ENCODE measurements at regions not wholly inside any gene's neighbourhood (a gene's known extent, or its start where the extent isn't known, plus 50 kb on each side); places are given as distances from the start of the nearest gene placed in this dataset.
"Not testable (repeated sequence)": the region's sequence is repeated elsewhere in the genome, so short reads cannot be mapped to it uniquely, and the experiment has no call there.

- Histone ChIP-seq H3K27ac (ENCODE audit: low read depth, low read length, poor library complexity, severe bottlenecking) (no peak overlapping the region), H3F3A (ENCODE audit: insufficient read depth, low read length) (no peaks in the 10 kb centered on the region), H2AFZ (ENCODE audit: low read length) (no peak overlapping the region), H3K27me3 (ENCODE audit: insufficient read depth, low read length) (no peaks in the 10 kb centered on the region), H3K4me3 (ENCODE audit: low read depth, low read length, poor library complexity, severe bottlenecking) (no peak overlapping the region), H3K9ac (ENCODE audit: low read length) (no peak overlapping the region), H3K36me3 (ENCODE audit: insufficient read depth, low read length) (no peaks in the 10 kb centered on the region), H4K20me1 (ENCODE audit: insufficient read depth, low read length) (no peaks in the 10 kb centered on the region), H3K79me2 (ENCODE audit: insufficient read depth, low read length) (no peaks in the 10 kb centered on the region), H3K4me1 (ENCODE audit: insufficient read depth, low read length, severe bottlenecking) (no peaks in the 10 kb centered on the region), H3K9me2 (ENCODE audit: low read depth, low read length) (no peaks in the 10 kb centered on the region), H3K4me2 (ENCODE audit: low read length) (no peak overlapping the region), H3K9me3 (ENCODE audit: low read length) (no peaks in the 10 kb centered on the region)
- no peak for TF ChIP-seq EZH2 (IDR thresholded peaks at IDR 0.05; ENCODE audit: borderline replicate concordance, low read length)
- TF ChIP-seq, protein P1, sequence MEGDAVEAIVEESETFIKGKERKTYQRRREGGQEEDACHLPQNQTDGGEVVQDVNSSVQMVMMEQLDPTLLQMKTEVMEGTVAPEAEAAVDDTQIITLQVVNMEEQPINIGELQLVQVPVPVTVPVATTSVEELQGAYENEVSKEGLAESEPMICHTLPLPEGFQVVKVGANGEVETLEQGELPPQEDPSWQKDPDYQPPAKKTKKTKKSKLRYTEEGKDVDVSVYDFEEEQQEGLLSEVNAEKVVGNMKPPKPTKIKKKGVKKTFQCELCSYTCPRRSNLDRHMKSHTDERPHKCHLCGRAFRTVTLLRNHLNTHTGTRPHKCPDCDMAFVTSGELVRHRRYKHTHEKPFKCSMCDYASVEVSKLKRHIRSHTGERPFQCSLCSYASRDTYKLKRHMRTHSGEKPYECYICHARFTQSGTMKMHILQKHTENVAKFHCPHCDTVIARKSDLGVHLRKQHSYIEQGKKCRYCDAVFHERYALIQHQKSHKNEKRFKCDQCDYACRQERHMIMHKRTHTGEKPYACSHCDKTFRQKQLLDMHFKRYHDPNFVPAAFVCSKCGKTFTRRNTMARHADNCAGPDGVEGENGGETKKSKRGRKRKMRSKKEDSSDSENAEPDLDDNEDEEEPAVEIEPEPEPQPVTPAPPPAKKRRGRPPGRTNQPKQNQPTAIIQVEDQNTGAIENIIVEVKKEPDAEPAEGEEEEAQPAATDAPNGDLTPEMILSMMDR (IDR thresholded peaks at IDR 0.05; ENCODE audit: low read length), result no peak
Measured at GRCh38 chr2:150060341-150060740, 427.1 kb downstream of the RND3 start.

DNA sequence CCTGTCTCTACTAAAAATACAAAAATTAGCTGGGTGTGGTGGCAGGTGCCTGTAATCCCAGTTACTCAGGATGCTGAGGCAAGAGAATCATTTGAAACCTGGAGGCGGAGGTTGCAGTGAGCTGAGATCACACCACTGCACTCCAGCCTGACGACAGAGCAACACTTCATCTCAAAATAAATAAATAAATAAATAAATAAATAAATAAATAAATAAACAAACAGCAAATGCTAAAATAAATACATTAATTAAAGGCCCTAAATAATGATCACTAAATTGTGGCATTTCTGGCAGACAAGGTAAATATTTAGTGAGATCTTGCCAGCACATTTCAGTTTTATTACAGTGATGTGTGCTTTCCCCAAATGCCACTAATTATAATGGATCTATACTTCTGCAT is 427.8 kb downstream of the RND3 start:
- not testable (repeated sequence) for H3K27me3 ChIP-seq (ENCODE audit: insufficient read depth, low read length); H4K20me1 ChIP-seq (ENCODE audit: insufficient read depth, low read length); H3K4me3 ChIP-seq (ENCODE audit: low read depth, low read length, poor library complexity, severe bottlenecking); H3F3A ChIP-seq (ENCODE audit: insufficient read depth, low read length); H3K4me2 ChIP-seq (ENCODE audit: low read length); H3K4me1 ChIP-seq (ENCODE audit: insufficient read depth, low read length, severe bottlenecking); H3K27ac ChIP-seq (ENCODE audit: low read depth, low read length, poor library complexity, severe bottlenecking); H3K9me3 ChIP-seq (ENCODE audit: low read length); H3K36me3 ChIP-seq (ENCODE audit: insufficient read depth, low read length); H3K79me2 ChIP-seq (ENCODE audit: insufficient read depth, low read length); H3K9me2 ChIP-seq (ENCODE audit: low read depth, low read length); H3K9ac ChIP-seq (ENCODE audit: low read length); H2AFZ ChIP-seq (ENCODE audit: low read length)

DNA sequence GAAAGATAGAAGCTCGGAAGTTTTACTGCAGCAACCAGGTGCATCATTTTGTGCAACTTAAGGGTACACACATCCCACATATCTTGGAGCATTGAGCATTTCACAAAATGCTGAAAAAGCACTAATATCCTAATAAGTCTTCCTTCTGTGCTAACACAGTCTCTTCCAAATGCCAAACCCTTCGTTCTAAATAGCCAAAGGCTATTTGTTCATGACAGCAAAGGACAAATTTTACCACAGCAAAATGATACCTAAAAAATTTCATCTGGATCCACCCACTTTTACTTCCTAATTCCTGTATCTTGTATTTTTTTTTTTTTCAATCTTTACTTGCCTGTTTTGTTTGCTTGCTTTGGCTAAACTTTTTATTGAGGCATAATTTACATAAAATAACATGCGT is 435.0 kb downstream of the RND3 start:
- no peak overlapping the region for H3K9ac ChIP-seq (ENCODE audit: low read length)

GRCh38 chr2:150051004-150051403 is 436.5 kb downstream of the RND3 start:
- H3K27me3 ChIP-seq (ENCODE audit: insufficient read depth, low read length), result 0 out of 2 replicates have a peak, but pooled peaks cover 5% of the 10 kb centered on the region
- H3K79me2 ChIP-seq (ENCODE audit: insufficient read depth, low read length), result no peaks in the 10 kb centered on the region
- no peak overlapping the region for H3K4me3 ChIP-seq (ENCODE audit: low read depth, low read length, poor library complexity, severe bottlenecking)
- H3K4me2 ChIP-seq (ENCODE audit: low read length), result no peak overlapping the region
- H3K9me3 ChIP-seq (ENCODE audit: low read length), result no peaks in the 10 kb centered on the region
- H3K9ac ChIP-seq (ENCODE audit: low read length), result no peak overlapping the region
- H3K27ac ChIP-seq (ENCODE audit: low read depth, low read length, poor library complexity, severe bottlenecking), result no peak overlapping the region
- no peaks in the 10 kb centered on the region for H3K36me3 ChIP-seq (ENCODE audit: insufficient read depth, low read length)
- no peaks in the 10 kb centered on the region for H3K9me2 ChIP-seq (ENCODE audit: low read depth, low read length)
- TF ChIP-seq EZH2 (IDR thresholded peaks at IDR 0.05; ENCODE audit: borderline replicate concordance, low read length), result no peak
- TF ChIP-seq, protein P1 (IDR thresholded peaks at IDR 0.05; ENCODE audit: low read length), result no peak
- no peaks in the 10 kb centered on the region for H3K4me1 ChIP-seq (ENCODE audit: insufficient read depth, low read length, severe bottlenecking)
- H2AFZ ChIP-seq (ENCODE audit: low read length), result no peak overlapping the region
- no peaks in the 10 kb centered on the region for H4K20me1 ChIP-seq (ENCODE audit: insufficient read depth, low read length)
- no peaks in the 10 kb centered on the region for H3F3A ChIP-seq (ENCODE audit: insufficient read depth, low read length)

More for the DNA sequence above, 435.0 kb downstream of the RND3 start:
- Histone ChIP-seq H3K27ac (ENCODE audit: low read depth, low read length, poor library complexity, severe bottlenecking) (no peak overlapping the region), H3K27me3 (ENCODE audit: insufficient read depth, low read length) (0 out of 2 replicates have a peak, but pooled peaks cover 5% of the 10 kb centered on the region), H3K9me2 (ENCODE audit: low read depth, low read length) (no peaks in the 10 kb centered on the region), H3K4me2 (ENCODE audit: low read length) (no peak overlapping the region), H3K79me2 (ENCODE audit: insufficient read depth, low read length) (no peaks in the 10 kb centered on the region), H3F3A (ENCODE audit: insufficient read depth, low read length) (no peaks in the 10 kb centered on the region), H3K36me3 (ENCODE audit: insufficient read depth, low read length) (no peaks in the 10 kb centered on the region), H3K9me3 (ENCODE audit: low read length) (no peaks in the 10 kb centered on the region), H3K4me3 (ENCODE audit: low read depth, low read length, poor library complexity, severe bottlenecking) (no peak overlapping the region), H4K20me1 (ENCODE audit: insufficient read depth, low read length) (no peaks in the 10 kb centered on the region), H2AFZ (ENCODE audit: low read length) (no peak overlapping the region), H3K4me1 (ENCODE audit: insufficient read depth, low read length, severe bottlenecking) (no peaks in the 10 kb centered on the region)
- no peak for TF ChIP-seq EZH2 (IDR thresholded peaks at IDR 0.05; ENCODE audit: borderline replicate concordance, low read length)
- TF ChIP-seq, protein P1 (IDR thresholded peaks at IDR 0.05; ENCODE audit: low read length), result no peak
